Uterus (tissue), 3 donors: ENCODE measurements at regions not wholly inside any gene's neighbourhood (a gene's known extent, or its start where the extent isn't known, plus 50 kb on each side); places are given as distances from the start of the nearest gene placed in this dataset.
"Not testable (repeated sequence)": the region's sequence is repeated elsewhere in the genome, so short reads cannot be mapped to it uniquely, and the experiment has no call there.

Experiments used
- DNase-seq, 2 donors: peaks; one replicate each; pipeline ENCODE4 v3.0.0-alpha.2; 2019 to 2020
- H3K27ac ChIP-seq, 2 donors: fragments of 200-600 bp; sonication (generic); 1 replicate in 1 of 2; 2 replicates in 1 of 2; pipeline ENCODE4 v1.5.1; 2016 to 2018
- H3K27me3 ChIP-seq, 2 donors: fragments of 200-600 bp; sonication (generic); one replicate each; pipeline ENCODE4 v1.5.1; 2018 to 2019; ENCODE audit warnings: control low read depth in 1 of 2
- H3K36me3 ChIP-seq, 2 donors: fragments of 200-600 bp; sonication (generic); one replicate each; pipeline ENCODE4 v1.5.1; 2019; ENCODE audit warnings: control low read depth in 1 of 2
- H3K4me1 ChIP-seq, 2 donors: fragments of 200-600 bp; sonication (generic); one replicate each; pipeline ENCODE4 v1.5.1; 2018 to 2019; ENCODE audit warnings: control low read depth in 1 of 2
- H3K4me3 ChIP-seq, 2 donors: fragments of 200-600 bp; sonication (generic); 1 replicate in 1 of 2; 2 replicates in 1 of 2; pipeline ENCODE4 v1.5.1; 2018 to 2019; ENCODE audit warnings: mild to moderate bottlenecking in 1 of 2
- H3K9me3 ChIP-seq, 2 donors: fragments of 200-600 bp; sonication (generic); one replicate each; pipeline ENCODE4 v1.5.1; 2019; ENCODE audit warnings: control low read depth in 1 of 2
- POLR2A ChIP-seq, 2 donors: fragments of 450-650 bp; IDR thresholded peaks; one replicate each; pipeline ENCODE4 v1.6.1; 2016; ENCODE audit warnings: antibody characterized with exemption in 2 of 2, mild to moderate bottlenecking in 1 of 2, moderate library complexity in 1 of 2
- intact Hi-C: fragments of 100-400 bp; cut with DNase I; formaldehyde crosslinking; loops from one replicate; pipeline ENCODE4 v1.15.1; 2023; ENCODE audit warnings: low total_unique reads
- TF ChIP-seq, protein P1 (sequence below), 4 experiments: fragments of 200-600 bp in 2 of 4; fragments of 450-650 bp in 2 of 4; sonication (generic) in 2 of 4; IDR thresholded peaks; one replicate each; pipeline ENCODE4 v1.5.1; 2016 to 2019; ENCODE audit warnings: antibody characterized with exemption in 4 of 4, mild to moderate bottlenecking in 2 of 4, moderate library complexity in 1 of 4
- donor health status: DM: yes; HTN: yes; CAD: no.

DNA sequence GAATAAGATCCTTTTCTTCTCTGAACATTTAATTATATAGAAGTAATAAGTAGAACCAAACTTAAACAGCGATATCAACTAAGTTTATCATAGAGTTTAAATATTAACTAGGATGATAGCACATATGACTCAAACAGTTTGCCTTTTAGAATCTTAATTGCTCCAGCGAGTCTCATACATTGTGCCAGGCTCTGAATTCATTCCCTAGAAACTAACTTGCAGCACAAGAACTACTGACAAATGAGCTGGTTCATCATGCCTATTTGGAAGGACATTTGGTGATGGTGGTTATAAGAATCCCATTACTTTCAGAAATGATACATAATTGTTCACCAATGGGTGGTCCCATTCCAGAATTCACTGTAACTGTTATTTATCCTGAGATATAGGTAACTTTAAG is 1026.6 kb upstream of the DDX18 start:
- intact Hi-C loops: no loop called here
- H3K27ac ChIP-seq: no peak overlapping the region
- H3K36me3 ChIP-seq: no peaks in the 10 kb centered on the region
- H3K9me3 ChIP-seq: no peaks in the 10 kb centered on the region
- H3K4me3 ChIP-seq: no peak overlapping the region
- no peaks in the 10 kb centered on the region for H3K27me3 ChIP-seq
- no peak for DNase-seq
- H3K4me1 ChIP-seq: no peaks in the 10 kb centered on the region
- TF ChIP-seq, protein P1, sequence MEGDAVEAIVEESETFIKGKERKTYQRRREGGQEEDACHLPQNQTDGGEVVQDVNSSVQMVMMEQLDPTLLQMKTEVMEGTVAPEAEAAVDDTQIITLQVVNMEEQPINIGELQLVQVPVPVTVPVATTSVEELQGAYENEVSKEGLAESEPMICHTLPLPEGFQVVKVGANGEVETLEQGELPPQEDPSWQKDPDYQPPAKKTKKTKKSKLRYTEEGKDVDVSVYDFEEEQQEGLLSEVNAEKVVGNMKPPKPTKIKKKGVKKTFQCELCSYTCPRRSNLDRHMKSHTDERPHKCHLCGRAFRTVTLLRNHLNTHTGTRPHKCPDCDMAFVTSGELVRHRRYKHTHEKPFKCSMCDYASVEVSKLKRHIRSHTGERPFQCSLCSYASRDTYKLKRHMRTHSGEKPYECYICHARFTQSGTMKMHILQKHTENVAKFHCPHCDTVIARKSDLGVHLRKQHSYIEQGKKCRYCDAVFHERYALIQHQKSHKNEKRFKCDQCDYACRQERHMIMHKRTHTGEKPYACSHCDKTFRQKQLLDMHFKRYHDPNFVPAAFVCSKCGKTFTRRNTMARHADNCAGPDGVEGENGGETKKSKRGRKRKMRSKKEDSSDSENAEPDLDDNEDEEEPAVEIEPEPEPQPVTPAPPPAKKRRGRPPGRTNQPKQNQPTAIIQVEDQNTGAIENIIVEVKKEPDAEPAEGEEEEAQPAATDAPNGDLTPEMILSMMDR (IDR thresholded peaks at IDR 0.05): no peak
- no peak for TF ChIP-seq POLR2A (IDR thresholded peaks at IDR 0.05)

DNA sequence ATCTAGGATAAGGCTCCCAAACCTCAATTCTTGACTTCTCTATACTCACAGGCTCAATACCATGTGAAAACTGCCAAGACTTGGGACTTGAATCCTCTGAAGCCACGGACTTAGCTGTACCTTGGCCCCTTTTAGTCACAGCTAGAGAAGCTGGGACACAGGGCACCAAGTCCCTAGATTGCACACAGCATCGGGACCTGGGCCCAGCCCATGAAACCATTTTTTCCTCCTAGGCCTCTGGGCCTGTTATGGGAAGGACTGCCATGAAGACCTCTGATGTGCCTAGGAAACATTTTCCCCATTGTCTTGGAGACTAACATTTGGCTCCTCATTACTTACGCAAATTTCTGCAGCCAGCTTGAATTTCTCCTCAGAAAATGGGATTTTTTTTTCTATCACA is 1011.8 kb upstream of the DDX18 start:
- no peaks in the 10 kb centered on the region for H3K36me3 ChIP-seq
- intact Hi-C loops: no loop called here
- H3K4me1 ChIP-seq: no peaks in the 10 kb centered on the region
- TF ChIP-seq, protein P1 (IDR thresholded peaks at IDR 0.05): no peak
- TF ChIP-seq POLR2A (IDR thresholded peaks at IDR 0.05): no peak
- H3K9me3 ChIP-seq: no peaks in the 10 kb centered on the region
- no peaks in the 10 kb centered on the region for H3K27me3 ChIP-seq
- H3K27ac ChIP-seq: no peak overlapping the region
- H3K4me3 ChIP-seq: no peak overlapping the region
- DNase-seq: no peak

DNA sequence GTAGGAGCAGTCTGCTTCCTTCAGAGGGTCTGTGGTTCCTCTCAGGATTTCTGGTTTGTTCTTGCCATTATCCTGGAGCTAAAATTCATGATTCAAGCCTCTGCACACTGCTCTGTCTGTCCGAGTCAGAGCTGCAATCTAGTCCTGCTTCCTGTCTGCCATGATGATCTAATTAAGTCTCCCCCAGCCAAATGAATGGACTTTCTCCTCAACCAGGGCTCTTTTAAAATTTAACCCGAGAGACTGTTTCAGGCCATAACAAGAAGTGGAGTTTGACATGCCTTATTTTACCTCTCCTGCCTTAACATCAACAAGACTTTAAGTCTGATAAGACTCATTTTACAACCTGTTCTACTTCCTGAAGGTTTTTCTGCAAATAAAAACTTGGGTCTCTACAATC is 1009.6 kb upstream of the DDX18 start:
- Histone ChIP-seq H3K36me3 (no peaks in the 10 kb centered on the region), H3K27me3 (no peaks in the 10 kb centered on the region), H3K4me1 (no peaks in the 10 kb centered on the region), H3K4me3 (no peak overlapping the region), H3K27ac (no peak overlapping the region), H3K9me3 (no peaks in the 10 kb centered on the region)
- intact Hi-C loops: no loop called here
- TF ChIP-seq, protein P1 (IDR thresholded peaks at IDR 0.05): no peak
- TF ChIP-seq POLR2A (IDR thresholded peaks at IDR 0.05): no peak
- no peak for DNase-seq

DNA sequence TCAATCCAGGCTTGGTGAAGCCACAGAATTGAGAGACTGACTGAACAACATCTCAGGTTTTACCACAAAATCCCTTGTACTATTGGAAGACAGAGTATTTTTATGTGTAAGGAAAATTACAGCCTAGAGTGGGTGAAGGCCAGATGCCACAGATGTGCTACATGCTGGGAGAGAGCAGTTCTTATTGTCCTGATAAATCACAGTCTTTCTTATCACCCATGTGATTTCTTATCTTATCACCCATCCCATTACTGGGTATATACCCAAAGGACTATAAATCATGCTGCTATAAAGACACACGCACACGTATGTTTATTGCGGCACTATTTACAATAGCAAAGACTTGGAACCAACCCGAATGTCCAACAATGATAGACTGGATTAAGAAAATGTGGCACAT is 1008.0 kb upstream of the DDX18 start:
- H3K9me3 ChIP-seq, H3K27me3 ChIP-seq, H3K4me1 ChIP-seq, H3K27ac ChIP-seq, DNase-seq, H3K4me3 ChIP-seq, H3K36me3 ChIP-seq, intact Hi-C loops: not testable (repeated sequence)

DNA sequence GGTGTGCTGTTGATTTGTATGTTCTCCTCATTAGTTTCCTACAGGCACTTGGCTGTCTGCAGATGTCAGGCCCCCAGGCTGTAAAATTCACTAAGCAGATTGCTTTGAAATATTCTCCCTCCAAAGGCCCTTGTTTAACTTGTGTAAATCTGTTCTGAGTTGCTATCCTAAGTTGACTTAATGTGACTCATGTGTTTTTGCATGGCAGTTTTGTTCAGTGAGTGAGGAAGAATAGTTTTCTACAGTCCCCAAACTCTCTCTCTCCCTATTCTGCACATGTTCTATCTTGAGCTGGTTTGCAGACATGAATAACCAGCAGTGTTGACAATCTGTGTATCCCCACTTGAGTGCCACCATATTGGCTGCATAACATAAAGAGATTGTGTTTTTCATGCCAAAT is 1005.4 kb upstream of the DDX18 start:
- H3K4me3 ChIP-seq: no peak overlapping the region
- H3K27ac ChIP-seq: no peak overlapping the region
- H3K9me3 ChIP-seq: no peaks in the 10 kb centered on the region
- intact Hi-C loops: no loop called here
- H3K27me3 ChIP-seq: no peaks in the 10 kb centered on the region
- no peaks in the 10 kb centered on the region for H3K36me3 ChIP-seq
- no peak for DNase-seq
- H3K4me1 ChIP-seq: no peaks in the 10 kb centered on the region
- TF ChIP-seq POLR2A (IDR thresholded peaks at IDR 0.05): no peak

DNA sequence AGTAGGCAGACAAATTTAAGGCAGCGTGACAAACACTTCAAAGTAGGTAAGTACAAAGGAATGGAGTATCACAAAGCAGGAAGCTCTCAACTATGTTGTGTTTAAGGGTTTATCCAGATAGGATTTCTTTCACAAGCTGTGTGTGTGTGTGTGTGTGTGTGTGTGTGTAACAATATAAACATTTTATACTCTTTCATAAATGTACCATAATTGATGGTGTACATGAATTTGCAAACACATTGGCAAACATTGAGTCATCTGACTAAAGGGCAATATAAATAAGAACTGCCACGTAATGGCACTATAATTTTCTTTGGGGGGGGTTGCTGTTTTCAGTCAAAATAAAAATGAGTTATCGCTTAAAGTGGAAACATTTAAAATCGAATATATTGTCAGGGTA is 1004.4 kb upstream of the DDX18 start:
- H3K9me3 ChIP-seq: no peaks in the 10 kb centered on the region
- H3K27ac ChIP-seq: no peak overlapping the region
- no peak overlapping the region for H3K4me3 ChIP-seq
- no peaks in the 10 kb centered on the region for H3K36me3 ChIP-seq
- no peaks in the 10 kb centered on the region for H3K4me1 ChIP-seq
- TF ChIP-seq POLR2A (IDR thresholded peaks at IDR 0.05): no peak
- TF ChIP-seq, protein P1 (IDR thresholded peaks at IDR 0.05): no peak
- DNase-seq: no peak
- intact Hi-C loops: no loop called here
- H3K27me3 ChIP-seq: no peaks in the 10 kb centered on the region
